NT2/D1 (cell line): ENCODE measurements at regions not wholly inside any gene's neighbourhood (a gene's known extent, or its start where the extent isn't known, plus 50 kb on each side); places are given as distances from the start of the nearest gene placed in this dataset.

Experiments
- SUZ12 ChIP-seq: IDR thresholded peaks from 2 replicates; pipeline ENCODE4 v1.6.1; 2011; ENCODE audit not compliant: insufficient read length, insufficient read depth; ENCODE audit errors: extremely low read depth
- YY1 ChIP-seq: IDR thresholded peaks from 2 replicates; pipeline ENCODE4 v1.6.1; 2011; ENCODE audit not compliant: insufficient read length, insufficient read depth
- ZNF274 ChIP-seq: IDR thresholded peaks from 2 replicates; pipeline ENCODE4 v1.6.1; 2011; ENCODE audit warnings: mild to moderate bottlenecking, low read depth, low read length

DNA sequence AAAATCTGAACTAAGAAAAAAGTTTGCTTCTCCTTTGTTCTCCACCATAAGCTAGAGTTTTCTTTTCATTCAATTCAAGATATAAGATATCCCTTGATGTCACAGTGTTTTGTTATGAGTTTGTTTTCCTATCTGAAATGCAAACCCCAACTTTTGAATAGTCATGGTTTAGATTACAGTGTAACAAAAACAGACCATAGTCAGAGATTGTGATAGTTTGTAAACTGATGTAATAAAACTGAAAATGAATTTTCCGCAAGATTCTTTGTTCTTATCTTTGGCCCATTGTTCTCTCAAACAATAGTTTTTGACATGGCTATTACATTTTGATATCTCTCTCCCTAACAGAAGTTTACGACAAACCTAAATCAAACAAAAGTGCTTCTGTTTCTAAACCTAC, 121.7 kb upstream of the GADL1 start:
- TF ChIP-seq YY1, result no peak
- TF ChIP-seq SUZ12, result no peak
- TF ChIP-seq ZNF274, result no peak
